ENCODE measurements at regions not wholly inside any gene's neighbourhood (a gene's known extent, or its start where the extent isn't known, plus 50 kb on each side); places are given as distances from the start of the nearest gene placed in this dataset.

- TF ChIP-seq SREBF2 (IDR thresholded peaks at IDR 0.05; ENCODE audit: low read length) (no peak), ZNF217 (IDR thresholded peaks at IDR 0.05) (no peak), CBFB (IDR thresholded peaks at IDR 0.05; ENCODE audit: low read depth) (peak; percentile 56), MEF2B (IDR thresholded peaks at IDR 0.05; ENCODE audit: partially characterized antibody, poor library complexity, severe bottlenecking) (peak; percentile 55)
Observed at GRCh38 chr9:110125763-110126351, 82.1 kb downstream of the C9orf152 start (continued).

- ATAC-seq (no peak), FAIRE-seq (no peak), DNase-seq (ENCODE audit: low read depth, low spot score) (no peak)
- CTCF ChIA-PET = interaction anchor here (1.0 to 9.5 kb wide), 11 partner anchors 15 to 223 kb away, joined by 4 to 123 read pairs (median 7); no protein-coding TSS in a partner anchor
- Histone ChIP-seq H3K27ac (ENCODE audit: control insufficient read depth, insufficient read depth) (peak overlapping the region; percentile 29), H3K36me3 (ENCODE audit: control insufficient read depth in 2 of 2, insufficient read depth in 2 of 2, low read length in 1 of 2) (peaks cover 3 to 7% of the 10 kb centered on the region in 2 experiments; a peak in 3 of 4 replicates), H3K4me2 (ENCODE audit: control insufficient read depth, insufficient read depth) (peak overlapping the region; percentile 77), H3K27me3 (replicated peaks in 1 of 2; ENCODE audit: control insufficient read depth in 2 of 2, insufficient read depth in 2 of 2, low read length in 1 of 2) (no peaks in the 10 kb centered on the region), H2AFZ (ENCODE audit: control insufficient read depth, low read depth, low read length) (no peak overlapping the region), H3K4me1 (ENCODE audit: control insufficient read depth, insufficient read depth, low read length) (peaks cover 71% of the 10 kb centered on the region), H3K9me3 (replicated peaks; ENCODE audit: control insufficient read depth, insufficient read depth, low read length) (no peaks in the 10 kb centered on the region), H4K20me1 (ENCODE audit: control insufficient read depth, insufficient read depth) (no peaks in the 10 kb centered on the region), H3K4me3 (peak overlapping the region; percentile 56; the same call in 1 of the 2 replicates), H3K79me2 (ENCODE audit: control insufficient read depth, insufficient read depth, low read length) (peaks cover 86% of the 10 kb centered on the region), H3K9ac (ENCODE audit: control insufficient read depth, insufficient read depth, low read length) (peak overlapping the region; percentile 45; the same call in 1 of the 2 replicates)
- intact Hi-C loops (cut with micrococcal nuclease; ENCODE audit: unreplicated experiment) = no loop called here
- RAD21 ChIA-PET (ENCODE audit: unreplicated experiment) = interaction anchor here (0.9 to 14.4 kb wide), 11 partner anchors 20 to 220 kb away, joined by 3 to 396 read pairs (median 8); no protein-coding TSS in a partner anchor
- in situ Hi-C loops (cut with MboI) = loop anchor here (25.0 kb wide), 1 partner anchor 1886 kb away; no protein-coding TSS in a partner anchor
- SMC1A ChIA-PET (ENCODE audit: uncharacterized antibody, unreplicated experiment) = interaction anchor here (1.1 to 11.2 kb wide), 15 partner anchors 10 to 221 kb away, joined by 3 to 460 read pairs (median 5); no protein-coding TSS in a partner anchor
- POLR2A ChIA-PET = interaction anchor here (1.0 to 10.9 kb wide), 9 partner anchors 9 to 219 kb away, joined by 3 to 262 read pairs (median 6); no protein-coding TSS in a partner anchor
- 73% methylated on average over 7 of the region's 7 CpGs for WGBS (ENCODE audit: insufficient coverage, insufficient replicate concordance, low lambda C conversion rate, missing lambda C conversion rate)
- BruUV-seq (replicated peaks) = no TSS peak
- no peak for TF ChIP-seq RELA (IDR thresholded peaks at IDR 0.05; ENCODE audit: borderline replicate concordance, partially characterized antibody)
- TF ChIP-seq, protein P1, sequence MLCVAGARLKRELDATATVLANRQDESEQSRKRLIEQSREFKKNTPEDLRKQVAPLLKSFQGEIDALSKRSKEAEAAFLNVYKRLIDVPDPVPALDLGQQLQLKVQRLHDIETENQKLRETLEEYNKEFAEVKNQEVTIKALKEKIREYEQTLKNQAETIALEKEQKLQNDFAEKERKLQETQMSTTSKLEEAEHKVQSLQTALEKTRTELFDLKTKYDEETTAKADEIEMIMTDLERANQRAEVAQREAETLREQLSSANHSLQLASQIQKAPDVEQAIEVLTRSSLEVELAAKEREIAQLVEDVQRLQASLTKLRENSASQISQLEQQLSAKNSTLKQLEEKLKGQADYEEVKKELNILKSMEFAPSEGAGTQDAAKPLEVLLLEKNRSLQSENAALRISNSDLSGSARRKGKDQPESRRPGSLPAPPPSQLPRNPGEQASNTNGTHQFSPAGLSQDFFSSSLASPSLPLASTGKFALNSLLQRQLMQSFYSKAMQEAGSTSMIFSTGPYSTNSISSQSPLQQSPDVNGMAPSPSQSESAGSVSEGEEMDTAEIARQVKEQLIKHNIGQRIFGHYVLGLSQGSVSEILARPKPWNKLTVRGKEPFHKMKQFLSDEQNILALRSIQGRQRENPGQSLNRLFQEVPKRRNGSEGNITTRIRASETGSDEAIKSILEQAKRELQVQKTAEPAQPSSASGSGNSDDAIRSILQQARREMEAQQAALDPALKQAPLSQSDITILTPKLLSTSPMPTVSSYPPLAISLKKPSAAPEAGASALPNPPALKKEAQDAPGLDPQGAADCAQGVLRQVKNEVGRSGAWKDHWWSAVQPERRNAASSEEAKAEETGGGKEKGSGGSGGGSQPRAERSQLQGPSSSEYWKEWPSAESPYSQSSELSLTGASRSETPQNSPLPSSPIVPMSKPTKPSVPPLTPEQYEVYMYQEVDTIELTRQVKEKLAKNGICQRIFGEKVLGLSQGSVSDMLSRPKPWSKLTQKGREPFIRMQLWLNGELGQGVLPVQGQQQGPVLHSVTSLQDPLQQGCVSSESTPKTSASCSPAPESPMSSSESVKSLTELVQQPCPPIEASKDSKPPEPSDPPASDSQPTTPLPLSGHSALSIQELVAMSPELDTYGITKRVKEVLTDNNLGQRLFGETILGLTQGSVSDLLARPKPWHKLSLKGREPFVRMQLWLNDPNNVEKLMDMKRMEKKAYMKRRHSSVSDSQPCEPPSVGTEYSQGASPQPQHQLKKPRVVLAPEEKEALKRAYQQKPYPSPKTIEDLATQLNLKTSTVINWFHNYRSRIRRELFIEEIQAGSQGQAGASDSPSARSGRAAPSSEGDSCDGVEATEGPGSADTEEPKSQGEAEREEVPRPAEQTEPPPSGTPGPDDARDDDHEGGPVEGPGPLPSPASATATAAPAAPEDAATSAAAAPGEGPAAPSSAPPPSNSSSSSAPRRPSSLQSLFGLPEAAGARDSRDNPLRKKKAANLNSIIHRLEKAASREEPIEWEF (IDR thresholded peaks at IDR 0.05; ENCODE audit: insufficient replicate concordance, low read depth, low read length) = no peak
- TF ChIP-seq, protein P2, sequence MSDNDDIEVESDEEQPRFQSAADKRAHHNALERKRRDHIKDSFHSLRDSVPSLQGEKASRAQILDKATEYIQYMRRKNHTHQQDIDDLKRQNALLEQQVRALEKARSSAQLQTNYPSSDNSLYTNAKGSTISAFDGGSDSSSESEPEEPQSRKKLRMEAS (IDR thresholded peaks at IDR 0.05; ENCODE audit: low read depth, low read length) = no peak
- TF ChIP-seq RAD51 (IDR thresholded peaks at IDR 0.05) = no peak
- TF ChIP-seq REST (IDR thresholded peaks at IDR 0.05; ENCODE audit: low read depth, low read length) = no peak
- no peak for TF ChIP-seq ETV6 (conservative IDR thresholded peaks at IDR 0.05 in 1 of 2, IDR thresholded peaks at IDR 0.05 in 1 of 2; ENCODE audit: borderline replicate concordance in 1 of 2, low read depth in 1 of 2)
- TF ChIP-seq TBL1XR1 (IDR thresholded peaks at IDR 0.05; ENCODE audit: low read depth, low read length) = no peak
- no peak for TF ChIP-seq SUZ12 (IDR thresholded peaks at IDR 0.05; ENCODE audit: unreplicated experiment)
- TF ChIP-seq MTA3 (IDR thresholded peaks at IDR 0.05; ENCODE audit: borderline replicate concordance, low read length) = no peak
Observed at GRCh38 chr9:110126499-110126941, 81.4 kb downstream of the C9orf152 start.
